Neural progenitor cell (in vitro differentiated cells): ENCODE measurements at regions not wholly inside any gene's neighbourhood (a gene's known extent, or its start where the extent isn't known, plus 50 kb on each side); places are given as distances from the start of the nearest gene placed in this dataset.

Experiments
- EZH2phosphoT487 ChIP-seq: fragments of 200-600 bp; sonication (generic); IDR thresholded peaks from 2 replicates; pipeline ENCODE4 v1.6.1; 2017; ENCODE audit warnings: antibody characterized with exemption
- TF ChIP-seq, protein P1 (sequence below): fragments of 200-600 bp; sonication (generic); IDR thresholded peaks from 2 replicates; pipeline ENCODE4 v1.5.1; 2017; ENCODE audit warnings: antibody characterized with exemption, mild to moderate bottlenecking

DNA sequence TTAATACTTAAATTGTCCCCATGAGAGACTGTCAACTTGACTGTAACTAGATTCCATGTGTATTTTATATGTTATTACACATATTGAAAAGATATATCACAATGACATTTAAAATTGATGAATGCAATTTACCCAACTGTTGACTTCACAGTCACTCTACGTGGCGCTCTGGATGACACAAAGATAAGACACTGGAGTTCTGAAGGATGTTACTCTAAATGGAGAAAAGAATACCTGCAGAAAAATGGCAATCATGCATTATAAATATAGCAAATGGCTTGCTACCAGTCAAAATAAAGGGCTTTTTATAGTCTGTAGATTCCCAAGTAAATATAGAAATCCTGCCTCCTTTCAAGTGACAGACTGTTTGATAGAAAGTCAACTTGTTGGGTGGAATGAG is 143.6 kb upstream of the KLF6 start:
- TF ChIP-seq, protein P1, sequence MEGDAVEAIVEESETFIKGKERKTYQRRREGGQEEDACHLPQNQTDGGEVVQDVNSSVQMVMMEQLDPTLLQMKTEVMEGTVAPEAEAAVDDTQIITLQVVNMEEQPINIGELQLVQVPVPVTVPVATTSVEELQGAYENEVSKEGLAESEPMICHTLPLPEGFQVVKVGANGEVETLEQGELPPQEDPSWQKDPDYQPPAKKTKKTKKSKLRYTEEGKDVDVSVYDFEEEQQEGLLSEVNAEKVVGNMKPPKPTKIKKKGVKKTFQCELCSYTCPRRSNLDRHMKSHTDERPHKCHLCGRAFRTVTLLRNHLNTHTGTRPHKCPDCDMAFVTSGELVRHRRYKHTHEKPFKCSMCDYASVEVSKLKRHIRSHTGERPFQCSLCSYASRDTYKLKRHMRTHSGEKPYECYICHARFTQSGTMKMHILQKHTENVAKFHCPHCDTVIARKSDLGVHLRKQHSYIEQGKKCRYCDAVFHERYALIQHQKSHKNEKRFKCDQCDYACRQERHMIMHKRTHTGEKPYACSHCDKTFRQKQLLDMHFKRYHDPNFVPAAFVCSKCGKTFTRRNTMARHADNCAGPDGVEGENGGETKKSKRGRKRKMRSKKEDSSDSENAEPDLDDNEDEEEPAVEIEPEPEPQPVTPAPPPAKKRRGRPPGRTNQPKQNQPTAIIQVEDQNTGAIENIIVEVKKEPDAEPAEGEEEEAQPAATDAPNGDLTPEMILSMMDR: no peak
- TF ChIP-seq EZH2phosphoT487: no peak
